WTC11 (cell line): ENCODE measurements at regions not wholly inside any gene's neighbourhood (a gene's known extent, or its start where the extent isn't known, plus 50 kb on each side); places are given as distances from the start of the nearest gene placed in this dataset.

Experiments
- CREB1 ChIP-seq: sonication (generic); formaldehyde crosslinking; IDR thresholded peaks from 2 replicates; pipeline ENCODE4 v1.8.0; 2023; ENCODE audit warnings: mild to moderate bottlenecking, missing genetic modification reagents
- NFATC4 ChIP-seq: fragments of 250-450 bp; sonication (Bioruptor Pico); IDR thresholded peaks from 2 replicates; pipeline ENCODE4 v1.9.0; 2021; ENCODE audit warnings: mild to moderate bottlenecking
- RORB ChIP-seq: fragments of 250-450 bp; sonication (Bioruptor Pico); IDR thresholded peaks from 2 replicates; pipeline ENCODE4 v1.9.0; 2021; ENCODE audit warnings: mild to moderate bottlenecking
- ZNF263 ChIP-seq: sonication (generic); formaldehyde crosslinking; IDR thresholded peaks from 2 replicates; pipeline ENCODE4 v1.8.1; 2022; ENCODE audit warnings: low read depth, mild to moderate bottlenecking, moderate library complexity, missing genetic modification reagents
- TF ChIP-seq, protein P1 (sequence below): fragments of 200-600 bp; IDR thresholded peaks from 2 replicates; pipeline ENCODE4 v1.8.0; 2022; ENCODE audit warnings: antibody characterized with exemption

DNA sequence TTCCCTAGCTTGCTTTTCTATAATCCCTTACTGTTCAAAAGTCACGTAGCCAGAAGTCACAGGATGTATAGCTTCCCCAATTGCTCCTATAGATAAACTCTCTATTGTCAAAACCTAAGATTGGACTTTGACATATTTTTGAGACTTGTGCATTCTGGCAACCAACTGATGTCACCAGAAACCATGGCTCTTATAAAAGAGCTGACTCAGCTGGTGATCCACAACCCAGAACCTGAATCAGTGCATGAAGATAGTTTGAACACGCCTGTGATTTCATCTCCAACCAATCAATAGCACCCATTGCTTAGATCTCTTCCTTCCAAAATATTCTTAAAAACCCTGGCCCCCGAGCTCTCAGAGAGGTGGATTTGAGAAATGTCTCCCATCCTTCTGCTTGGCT lies 639.9 kb upstream of the PIK3C3 start:
- TF ChIP-seq CREB1: no peak
- no peak for TF ChIP-seq ZNF263 (CRISPR knock-in tag)
- TF ChIP-seq, protein P1, sequence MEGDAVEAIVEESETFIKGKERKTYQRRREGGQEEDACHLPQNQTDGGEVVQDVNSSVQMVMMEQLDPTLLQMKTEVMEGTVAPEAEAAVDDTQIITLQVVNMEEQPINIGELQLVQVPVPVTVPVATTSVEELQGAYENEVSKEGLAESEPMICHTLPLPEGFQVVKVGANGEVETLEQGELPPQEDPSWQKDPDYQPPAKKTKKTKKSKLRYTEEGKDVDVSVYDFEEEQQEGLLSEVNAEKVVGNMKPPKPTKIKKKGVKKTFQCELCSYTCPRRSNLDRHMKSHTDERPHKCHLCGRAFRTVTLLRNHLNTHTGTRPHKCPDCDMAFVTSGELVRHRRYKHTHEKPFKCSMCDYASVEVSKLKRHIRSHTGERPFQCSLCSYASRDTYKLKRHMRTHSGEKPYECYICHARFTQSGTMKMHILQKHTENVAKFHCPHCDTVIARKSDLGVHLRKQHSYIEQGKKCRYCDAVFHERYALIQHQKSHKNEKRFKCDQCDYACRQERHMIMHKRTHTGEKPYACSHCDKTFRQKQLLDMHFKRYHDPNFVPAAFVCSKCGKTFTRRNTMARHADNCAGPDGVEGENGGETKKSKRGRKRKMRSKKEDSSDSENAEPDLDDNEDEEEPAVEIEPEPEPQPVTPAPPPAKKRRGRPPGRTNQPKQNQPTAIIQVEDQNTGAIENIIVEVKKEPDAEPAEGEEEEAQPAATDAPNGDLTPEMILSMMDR: no peak
- no peak for TF ChIP-seq RORB (CRISPR knock-in tag)
- no peak for TF ChIP-seq NFATC4 (CRISPR knock-in tag)
